Inflammatory macrophage (primary cell): ENCODE measurements at regions not wholly inside any gene's neighbourhood (a gene's known extent, or its start where the extent isn't known, plus 50 kb on each side); places are given as distances from the start of the nearest gene placed in this dataset.

Experiments
- DNase-seq, 2 donors: peaks; one replicate each; pipeline ENCODE4 v3.0.0-alpha.2; 2020 to 2022

DNA sequence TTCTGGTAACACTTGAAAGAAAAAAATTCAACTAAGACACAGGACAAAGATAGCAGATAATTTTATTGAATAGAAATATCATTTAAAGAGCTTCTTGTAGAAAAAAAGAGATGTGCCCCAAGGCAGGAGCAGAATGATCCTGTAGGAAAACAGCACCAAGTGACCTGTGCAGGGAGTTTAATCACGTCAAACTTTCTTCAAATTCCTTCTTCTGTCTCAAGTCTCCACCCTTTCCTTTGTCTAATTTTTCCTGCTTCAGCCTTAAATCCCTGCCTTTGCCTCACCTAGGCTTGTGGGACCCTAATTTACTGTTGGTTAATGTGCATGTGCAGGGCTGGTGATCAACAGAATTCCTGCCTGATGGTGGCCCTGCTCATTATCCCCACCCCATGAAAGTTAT lies 481.4 kb downstream of the IPMK start:
- no peak for DNase-seq

DNA sequence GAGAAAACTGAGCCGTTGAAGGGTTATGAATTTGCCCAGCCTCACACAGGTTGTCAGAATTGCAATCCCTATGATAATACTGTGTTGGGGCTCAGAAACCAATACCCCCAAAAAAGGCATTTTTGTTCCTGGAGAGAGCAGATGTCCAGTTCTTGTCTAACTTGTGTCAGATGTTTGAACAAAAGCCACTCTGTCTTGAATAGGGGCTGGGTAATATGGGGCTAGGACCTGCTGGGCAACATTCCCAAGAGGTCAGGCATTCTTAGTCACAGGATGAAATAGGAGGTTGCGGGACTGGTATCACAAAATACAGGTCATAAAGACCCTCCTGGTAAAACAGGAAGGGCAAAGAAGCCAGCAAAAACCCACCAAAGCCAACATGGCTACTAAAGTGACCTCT lies 482.1 kb downstream of the IPMK start:
- DNase-seq: no peak

DNA sequence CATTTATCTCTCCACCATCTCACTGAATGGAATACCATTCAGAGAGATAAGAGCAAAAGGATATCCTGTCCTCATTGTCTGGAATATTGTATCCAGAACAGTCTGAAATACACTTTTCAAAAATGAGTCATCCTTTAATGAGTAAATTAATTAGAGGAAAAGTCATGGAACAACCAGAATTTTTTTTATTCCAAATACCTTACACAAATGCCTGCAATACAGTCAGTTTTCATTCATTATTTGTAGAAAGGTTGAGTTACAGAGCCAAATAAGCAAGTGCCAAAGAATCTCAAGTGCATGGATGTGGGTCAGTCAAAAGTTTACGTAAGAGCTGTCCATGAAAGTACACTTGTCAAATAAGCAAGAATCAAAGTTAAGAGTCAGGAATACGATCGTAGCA lies 482.6 kb downstream of the IPMK start:
- no peak for DNase-seq

DNA sequence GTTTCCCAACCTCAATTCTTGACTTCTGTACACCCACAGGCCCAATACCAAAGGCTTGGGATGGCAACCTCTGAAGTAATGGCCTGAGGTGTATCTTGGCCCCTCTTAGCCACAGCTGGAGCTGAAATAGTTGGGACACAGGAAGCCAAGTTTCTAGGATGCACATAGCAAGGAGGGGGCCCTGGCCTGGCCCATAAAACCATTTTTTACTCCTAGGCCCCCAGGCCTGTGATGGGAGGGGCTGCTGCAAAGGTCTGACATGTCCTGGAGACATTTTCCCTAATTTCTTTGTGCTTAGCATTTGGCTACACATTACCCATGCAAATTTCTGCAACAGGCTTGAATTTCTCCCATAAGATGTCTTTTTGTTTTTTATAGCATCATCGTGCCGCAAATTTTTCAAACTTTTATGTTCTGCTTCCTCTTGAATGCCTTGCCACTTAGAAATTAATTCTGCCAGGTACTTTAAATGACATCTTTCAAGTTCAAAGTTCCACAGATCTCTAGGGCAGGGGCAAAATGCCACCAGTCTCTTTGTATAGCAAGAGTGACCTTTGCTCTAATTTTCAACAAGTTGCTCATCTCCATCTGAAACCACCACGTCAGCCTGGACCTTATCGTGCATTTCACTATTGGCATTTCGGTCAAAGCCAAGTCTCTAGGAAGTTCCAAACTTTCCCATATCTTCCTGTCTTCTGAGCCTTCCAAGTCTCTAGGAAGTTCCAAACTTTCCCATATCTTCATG lies 490.8 kb downstream of the IPMK start:
- DNase-seq: no peak

DNA sequence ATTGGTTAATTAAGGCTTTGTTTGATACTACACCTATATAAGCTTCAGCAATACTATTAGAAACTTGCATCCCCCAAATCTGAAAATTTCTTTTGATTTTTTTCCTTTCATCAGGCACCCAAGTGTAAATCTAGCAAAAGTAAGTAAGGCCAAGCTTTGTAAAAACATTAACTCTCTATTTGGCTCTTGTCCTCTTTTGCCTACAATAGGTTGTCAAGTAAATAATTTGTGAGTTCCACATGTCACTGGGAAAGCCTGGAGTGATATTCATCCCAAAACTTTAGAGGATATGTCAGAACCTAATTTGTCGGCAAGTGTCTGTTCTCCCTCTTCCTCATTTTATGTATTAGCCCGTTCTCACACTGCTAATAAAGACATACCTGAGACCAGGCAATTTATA lies 492.4 kb downstream of the IPMK start:
- no peak for DNase-seq

DNA sequence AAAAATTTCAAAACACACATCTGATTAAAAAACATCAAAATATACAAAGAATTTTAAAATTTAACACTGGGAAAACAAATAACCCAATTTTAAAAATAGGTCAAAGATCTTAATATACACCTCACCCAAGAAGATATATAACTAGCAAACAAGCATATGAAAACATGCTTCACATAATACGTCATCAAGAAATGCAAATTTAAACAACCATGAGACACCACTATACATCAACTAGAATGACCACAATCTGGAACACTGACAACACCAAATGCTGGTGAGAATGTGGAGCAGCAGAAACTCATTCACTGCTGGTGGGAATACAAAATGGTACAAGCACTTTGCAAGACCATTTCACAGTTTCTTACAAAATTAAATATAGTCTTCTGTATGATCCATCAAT lies 498.4 kb downstream of the IPMK start:
- no peak for DNase-seq

DNA sequence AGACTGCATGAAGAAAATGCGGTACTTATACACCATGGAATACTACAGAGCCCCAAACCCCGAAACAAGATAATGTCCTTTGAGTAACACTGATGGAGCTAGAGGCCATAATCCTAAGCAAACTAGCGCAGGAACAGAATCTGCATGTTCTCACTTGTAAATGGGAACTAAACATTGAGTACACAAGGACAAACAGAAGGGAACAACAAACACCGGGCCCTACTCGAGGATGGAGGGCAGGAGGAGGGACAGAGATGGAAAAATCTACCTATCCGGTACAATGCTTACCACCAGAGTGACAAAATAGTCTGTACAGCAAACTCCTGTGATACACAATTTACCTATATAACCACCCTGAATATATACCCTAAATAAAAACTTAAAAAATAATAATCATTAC lies 507.9 kb downstream of the IPMK start:
- no peak for DNase-seq

DNA sequence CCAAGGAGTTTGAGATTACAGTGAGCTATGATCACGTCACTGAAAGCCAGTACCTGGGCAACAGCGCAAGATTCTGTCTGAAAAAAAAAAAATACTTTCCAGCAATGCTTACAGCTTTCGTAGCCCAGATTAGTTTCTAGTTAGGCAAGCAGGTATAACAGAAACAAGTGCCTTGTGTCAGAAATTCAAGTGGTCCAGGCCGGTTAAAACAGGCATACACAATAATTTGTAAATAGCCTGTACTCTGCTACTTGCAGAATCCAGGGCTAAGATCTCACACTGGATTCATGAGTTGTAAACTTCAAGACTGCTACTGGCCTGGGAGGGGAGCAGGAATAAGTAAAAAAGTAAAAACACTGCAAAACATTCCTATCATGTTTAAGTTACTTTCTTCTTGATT lies 512.9 kb downstream of the IPMK start:
- no peak for DNase-seq

DNA sequence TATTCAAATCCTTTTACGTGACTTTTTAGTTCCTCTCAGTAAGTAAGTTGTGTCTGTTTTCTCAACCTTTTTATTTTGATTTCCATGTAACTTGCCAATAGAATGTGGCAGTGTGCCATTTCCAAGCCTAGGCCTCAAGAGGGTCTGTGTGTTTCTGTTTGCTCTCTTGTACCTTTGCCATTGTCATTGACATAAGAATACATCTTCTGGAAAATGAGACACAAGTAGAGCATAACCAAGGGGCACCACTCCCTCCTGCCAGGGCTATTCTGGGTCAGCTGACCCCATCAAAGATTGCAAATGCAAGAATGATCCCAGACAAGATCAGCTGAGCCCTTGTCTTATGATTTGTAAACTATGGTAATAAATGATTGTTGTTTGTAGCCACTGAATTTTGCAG lies 524.0 kb downstream of the IPMK start:
- no peak for DNase-seq

DNA sequence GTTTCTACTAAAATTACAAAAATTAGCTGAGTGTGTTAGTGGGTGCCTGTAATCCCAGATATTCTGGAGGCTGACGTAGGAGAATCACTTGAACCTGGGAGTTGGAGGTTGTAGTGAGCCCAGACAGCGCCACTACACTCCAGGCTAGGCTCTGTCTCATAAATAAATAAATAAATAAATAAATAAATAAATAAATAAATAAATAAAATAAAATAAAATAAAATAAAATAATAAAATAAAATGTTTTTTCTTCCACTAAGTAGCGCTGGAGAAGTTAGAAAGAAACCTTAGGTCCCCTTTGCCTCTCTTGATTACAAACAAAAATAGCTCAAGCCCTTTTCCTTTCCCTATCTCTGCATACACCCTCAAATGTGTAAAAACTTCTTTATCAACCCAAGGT lies 525.9 kb downstream of the IPMK start:
- no peak for DNase-seq

DNA sequence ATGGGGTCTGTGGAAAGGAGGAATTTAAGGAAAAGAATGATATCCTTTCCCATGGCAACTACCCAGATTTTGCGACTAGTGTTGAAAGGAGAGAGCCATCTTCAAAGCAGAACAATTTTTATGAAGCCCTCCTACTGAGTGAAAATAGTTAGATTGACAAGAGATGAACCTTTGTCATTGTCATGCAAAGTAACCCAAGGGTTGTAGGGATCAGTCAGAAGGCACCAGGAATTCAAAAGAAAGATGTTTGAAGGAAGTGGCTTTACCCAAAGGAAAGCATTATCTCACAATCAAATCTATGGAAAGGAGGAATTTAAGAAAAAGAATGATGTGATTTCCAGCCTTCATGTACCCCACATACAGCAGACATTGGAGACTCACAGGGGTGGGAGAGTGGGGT lies 544.4 kb downstream of the IPMK start:
- no peak for DNase-seq

DNA sequence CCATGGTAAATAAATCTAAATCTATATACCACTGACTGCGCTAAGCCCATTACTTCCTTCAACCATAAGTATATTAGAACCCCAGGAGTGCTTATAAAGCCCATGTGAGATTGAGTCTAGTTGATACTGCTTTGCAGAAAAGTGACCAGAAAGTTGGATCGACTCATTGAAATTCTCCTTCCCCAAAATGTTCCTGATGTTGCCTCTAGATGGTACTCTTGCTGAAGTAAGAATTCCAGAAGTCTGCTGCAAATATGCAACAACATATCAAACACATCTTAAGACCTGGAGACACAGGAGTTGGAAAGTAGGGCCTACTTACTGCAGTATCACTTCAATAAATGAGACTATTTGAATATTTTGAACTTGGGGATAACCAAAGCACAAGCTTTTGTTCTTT lies 550.8 kb downstream of the IPMK start:
- DNase-seq: no peak

DNA sequence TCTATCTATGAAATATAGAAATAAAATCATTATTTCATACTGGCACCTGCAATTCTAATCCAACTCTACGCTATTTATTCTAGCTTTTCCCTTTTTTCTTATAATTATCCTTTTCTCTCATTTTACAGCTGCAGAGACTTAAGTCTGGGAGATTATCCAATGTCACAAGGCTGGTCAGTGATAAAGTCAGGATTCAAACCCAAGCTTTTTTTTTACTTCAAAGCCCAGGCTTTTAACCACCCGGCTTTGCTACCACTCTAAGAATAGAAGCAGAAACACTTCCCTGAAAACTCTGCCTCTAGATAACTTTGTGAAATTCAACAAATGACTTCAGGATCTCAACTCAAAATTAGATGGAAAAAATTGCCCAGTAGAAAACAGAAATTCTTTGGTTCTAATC lies 552.5 kb downstream of the IPMK start:
- DNase-seq: no peak

DNA sequence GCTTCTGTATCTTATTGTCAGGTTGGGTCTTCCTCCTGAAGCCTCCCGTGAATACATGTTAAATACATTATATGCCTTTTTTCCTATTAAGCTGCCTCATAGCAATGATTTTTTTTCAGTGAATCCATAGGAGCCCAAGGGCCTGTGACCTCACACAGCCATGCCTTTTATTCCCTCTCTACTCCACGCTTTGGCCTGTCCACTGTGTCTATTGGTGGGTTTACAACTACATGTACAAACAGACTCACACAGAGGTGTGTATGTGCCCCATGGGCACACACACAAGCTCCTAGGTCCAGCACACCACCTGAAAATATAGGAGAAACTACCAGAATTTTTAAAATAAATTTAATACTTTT lies 560.4 kb downstream of the IPMK start:
- no peak for DNase-seq

DNA sequence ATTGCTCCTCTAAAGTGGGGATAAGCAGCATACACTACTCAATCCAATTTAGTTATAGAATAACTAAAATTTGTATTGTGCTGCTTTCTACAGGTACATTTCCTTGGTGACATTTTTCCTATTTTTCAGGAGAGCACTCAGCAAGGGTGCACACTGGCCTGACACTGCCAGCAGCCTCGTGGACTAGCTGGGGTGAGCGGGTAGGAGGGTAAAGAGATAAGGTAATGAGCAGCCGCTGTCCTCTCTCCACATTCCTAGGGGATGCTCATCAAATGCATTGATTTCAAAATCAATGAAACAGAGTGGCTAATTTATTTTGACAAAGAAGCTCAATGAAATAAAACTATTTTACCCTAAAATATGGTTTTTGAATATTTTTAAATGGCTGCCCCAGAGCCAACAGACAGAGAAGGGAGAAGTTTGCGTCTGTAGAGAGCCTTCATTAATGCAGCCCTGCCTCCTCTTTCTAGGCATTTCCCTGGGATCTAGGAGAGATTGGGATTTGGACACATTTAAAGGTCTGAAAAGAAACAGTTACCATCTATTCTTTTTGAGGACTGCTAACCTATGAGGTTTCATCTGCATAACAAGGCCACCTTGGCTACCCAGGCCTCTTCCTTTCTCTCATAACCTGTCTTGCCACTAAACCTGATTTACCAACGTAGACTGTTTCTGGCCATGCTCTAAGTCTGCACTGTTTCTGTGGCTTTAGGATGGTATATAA lies 561.0 kb downstream of the IPMK start:
- DNase-seq: no peak

DNA sequence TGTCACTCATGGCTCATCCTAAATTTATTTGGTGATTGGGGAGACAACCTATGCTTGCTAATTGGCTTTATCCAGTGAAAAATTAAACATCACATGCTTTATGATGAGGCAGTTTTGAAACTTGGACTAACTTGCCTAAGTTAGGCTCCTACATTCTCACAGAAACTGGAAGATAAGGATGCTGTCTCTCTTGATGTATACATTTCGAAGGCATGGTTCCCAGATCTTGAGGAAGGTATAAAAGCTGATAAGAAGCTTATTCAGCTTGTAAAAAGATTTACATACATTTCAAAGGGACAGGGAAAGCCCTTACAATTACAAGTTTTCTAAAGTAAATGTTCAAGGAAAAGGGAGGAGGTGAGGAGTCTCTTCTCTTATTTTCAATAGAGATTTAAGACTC lies 561.7 kb downstream of the IPMK start:
- DNase-seq: no peak

DNA sequence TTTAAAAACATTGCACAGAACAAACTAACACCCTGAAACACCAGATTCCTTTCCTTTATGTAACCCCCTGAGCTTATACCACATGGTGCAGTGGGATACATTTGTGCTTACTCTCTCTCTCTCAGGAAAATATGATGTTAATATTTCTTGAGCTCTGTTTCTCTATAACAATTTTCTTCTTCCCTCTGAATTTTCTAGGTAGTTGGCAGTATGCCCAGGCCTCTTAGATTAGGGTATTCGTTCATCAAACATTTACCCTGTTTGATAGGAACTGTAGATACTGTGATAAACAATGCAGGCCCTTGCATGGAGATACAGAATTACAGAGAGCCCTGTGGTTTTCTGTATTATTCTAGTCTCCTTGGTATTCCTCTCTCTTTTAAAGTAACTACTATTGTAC lies 567.8 kb downstream of the IPMK start:
- no peak for DNase-seq

DNA sequence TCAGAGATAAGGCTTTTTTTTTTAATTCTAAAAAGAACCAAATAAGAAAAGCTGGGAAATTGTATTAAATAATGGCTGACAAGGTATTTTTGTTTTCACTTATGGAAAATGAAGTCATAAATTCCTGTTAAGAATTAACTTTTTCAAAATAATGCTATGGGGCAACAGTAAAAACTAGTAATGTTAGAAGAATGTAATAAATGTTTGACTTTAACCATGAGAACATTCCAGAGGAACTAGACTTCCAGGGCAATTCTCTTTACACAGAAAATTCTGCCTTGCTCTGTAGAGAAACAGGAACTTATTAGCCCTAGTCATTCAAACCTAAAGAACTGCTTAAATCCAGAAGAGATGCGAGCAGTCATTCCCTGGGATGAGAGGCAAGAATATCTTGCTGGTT lies 571.1 kb downstream of the IPMK start:
- no peak for DNase-seq

DNA sequence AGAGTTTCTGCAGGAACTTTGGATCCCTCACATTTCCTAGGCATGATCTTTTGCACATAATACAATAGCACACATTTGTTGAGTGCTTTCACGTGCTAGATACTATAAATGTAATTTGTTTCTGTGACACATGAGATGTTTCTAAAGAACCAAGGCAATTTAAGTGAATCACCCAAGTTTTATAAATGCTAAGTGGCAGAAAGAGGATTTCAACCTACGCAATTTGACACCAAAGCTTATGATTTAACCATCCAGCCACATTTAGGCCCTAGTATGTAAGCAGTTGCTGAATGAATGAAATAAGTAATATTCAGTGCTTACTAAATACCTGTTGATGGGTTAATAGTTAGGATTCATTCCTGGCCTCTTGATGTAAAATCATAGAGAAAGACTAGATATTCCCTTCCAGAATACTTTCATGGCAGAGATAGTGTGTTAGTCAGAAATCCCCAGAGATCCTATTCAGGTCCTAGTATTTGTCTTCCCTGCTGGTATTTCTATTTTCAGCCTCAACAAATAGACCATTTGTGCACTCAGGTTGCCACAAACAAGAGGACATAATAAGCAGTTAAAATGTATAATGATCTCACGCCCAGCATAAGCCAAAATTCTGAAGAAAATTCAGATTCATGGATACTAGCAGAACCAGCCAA lies 572.6 kb downstream of the IPMK start:
- no peak for DNase-seq

DNA sequence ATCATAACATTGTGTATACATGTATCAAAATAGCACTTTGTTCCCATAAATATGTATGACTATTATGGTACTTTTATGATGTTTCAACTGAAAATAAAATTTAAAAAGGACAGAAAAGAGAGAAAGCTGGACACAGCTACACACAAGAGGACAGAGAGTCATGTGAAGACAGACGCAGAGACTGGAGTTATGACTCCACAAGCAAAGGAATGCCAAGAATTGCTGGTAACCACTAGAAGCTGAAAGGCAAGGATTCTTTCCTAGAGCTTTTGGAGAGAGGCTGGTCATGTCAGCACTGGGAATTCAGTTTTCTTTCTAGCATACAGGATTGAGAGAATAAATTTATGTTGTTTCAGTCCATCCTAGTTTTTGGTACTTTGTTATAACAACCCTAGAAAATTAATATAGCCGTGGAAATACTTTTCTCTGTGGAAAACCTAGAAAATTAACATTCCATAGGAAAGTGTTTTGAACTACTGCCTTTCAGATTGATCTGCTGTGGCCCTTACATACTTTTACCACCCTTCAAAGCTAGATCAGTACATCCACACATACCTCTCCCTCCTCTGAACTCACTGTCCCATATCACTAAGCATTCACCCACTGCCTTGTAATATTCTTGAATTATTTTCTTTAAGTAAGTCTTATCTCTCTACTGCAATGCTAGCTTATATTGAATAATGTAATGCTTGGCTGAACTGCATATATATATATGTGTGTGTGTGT lies 575.3 kb downstream of the IPMK start:
- no peak for DNase-seq

DNA sequence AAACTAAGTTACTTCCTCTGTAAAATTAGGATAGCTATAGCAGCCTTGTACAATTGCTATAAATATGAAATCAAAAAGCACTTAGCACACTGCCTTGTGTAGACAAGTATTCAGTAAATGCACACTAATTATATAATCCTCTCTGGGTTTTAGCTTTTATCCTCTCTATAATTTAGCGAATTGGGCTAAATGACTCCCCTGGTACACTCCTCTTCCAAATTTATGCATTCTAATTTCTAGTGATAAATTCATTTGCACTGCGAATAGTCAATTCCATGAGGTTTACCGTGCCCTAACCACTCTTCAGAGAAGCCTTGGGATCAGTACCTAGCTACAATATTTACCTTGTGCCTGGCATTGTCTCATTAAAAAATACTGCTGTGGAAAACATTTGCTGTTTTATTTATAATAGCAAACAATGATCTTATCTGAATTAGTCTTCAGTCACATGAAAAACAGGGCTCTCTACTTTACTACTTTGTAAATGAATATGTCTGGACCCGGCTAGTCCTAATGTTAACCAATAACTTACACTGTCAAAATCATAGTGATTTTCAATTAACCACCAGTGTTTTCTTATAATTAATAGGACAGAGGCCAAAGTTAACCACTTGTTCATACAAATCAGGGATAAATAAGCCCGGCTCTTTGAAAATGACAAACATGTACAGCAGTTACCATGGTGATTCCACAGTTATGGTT lies 577.9 kb downstream of the IPMK start:
- DNase-seq: no peak

DNA sequence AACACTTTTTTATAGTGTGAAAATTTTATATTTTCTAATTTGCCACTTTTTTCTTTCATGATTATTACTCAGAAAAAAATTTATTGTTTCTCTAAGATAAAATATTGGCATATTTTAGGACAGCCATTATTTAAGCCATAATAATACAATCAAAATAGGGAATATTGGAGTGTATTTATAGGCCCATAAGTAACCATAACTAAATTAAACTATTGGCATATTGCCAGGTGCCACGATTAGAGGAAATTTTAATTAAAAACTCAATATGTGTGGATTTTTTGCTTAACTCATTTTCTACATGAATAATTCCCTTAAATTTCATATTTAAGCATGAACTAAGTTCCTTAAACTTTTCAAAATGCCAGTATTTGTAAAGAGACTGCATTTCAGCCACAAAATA lies 587.8 kb downstream of the IPMK start:
- DNase-seq: no peak

DNA sequence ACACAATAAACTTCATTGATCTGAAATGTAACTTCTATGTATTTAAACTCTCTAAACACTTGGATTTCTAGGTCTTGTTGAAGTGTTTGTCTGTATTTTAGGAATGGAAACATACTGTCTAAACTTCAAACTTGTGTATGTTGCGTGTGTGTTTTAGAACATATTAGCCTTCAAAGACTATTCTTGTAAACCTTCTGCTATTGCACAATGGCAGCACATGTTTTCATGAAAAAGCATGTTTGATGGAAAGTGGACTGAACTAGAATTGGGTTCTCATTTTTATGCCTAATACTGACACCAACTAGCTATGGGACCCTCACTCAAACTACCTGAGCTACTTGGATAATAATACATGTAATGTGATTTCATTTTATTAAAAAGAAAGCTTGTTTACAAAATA lies 592.6 kb downstream of the IPMK start:
- DNase-seq: no peak
